ENCODE measurements at regions not wholly inside any gene's neighbourhood (a gene's known extent, or its start where the extent isn't known, plus 50 kb on each side); places are given as distances from the start of the nearest gene placed in this dataset.
"Not testable (repeated sequence)": the region's sequence is repeated elsewhere in the genome, so short reads cannot be mapped to it uniquely, and the experiment has no call there.

DNA sequence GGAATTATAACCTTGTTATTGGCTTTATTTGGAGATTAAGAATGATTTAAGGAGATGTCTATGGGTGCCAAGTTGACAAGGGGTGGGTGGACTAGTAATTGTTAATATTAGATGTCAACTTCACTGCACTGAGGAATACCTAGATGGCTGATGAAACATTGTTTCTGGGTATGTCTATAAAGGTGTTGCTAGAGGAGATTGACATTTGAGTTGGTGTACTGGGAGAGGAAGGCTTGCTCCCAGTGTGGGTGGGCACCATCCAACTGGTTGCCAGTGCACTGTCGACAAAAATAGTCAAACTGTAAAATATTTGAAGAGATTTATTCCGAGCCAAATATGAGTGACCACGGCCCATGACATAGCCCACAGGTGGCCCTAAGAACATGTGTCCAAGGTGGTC lies 378.8 kb downstream of the NDFIP2 start:
- DNase-seq, result no peak

GRCh38 chr13:79853251-79853650 lies 372.3 kb downstream of the NDFIP2 start:
- DNase-seq, result no peak

DNA sequence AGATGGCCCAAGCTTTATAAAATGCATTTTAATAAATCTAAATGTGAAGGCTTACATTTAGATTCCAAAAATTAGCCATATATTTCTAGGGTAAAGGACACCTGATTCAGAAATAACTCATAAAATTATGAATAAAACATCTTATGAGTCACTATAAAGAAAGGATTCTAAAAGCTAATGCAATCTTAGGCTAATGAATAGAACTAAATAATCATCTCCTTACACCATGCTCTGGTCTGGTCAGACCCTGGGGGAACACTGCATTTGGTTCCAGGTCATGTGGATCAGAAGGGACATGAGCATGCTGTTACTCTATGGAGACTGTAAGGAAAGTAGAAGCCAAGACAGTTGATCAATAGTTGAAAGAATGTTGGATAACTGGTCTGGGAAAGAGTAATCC lies 370.4 kb downstream of the NDFIP2 start:
- no peak for DNase-seq

DNA sequence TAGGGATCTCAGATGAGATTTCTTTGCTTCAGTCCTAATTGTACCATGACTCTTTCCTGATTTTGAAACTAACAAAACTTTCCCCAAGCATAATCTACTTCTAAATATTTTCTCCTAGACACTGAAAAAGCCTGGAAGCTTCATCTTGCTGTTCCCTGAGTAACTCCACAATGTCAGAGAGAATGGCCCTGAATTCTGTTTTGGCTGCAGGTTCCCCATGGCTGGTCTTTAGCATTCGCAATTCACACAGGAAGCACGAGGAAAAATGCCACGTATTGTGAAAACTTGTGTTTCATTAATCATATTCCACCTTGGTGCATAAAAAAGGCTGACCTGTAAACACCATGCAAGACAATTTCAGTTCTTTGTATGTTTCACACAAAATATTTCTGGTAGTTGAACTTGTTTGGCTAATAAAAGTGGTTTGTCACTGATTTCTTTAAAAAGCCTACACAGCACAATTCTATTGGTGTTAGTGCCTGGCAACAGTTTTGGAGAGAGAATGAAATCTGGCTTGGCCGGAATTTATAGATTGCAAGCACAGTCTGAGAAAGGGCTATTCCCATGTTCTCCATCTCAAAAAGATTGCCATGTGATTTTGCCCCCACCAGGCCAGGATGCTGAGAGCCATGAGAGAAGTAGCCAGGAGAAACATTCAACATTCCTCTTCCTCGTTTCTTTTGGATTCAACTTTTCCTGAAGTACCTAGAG lies 367.1 kb downstream of the NDFIP2 start:
- DNase-seq, result no peak

- DNase-seq, result no peak
Measured at GRCh38 chr13:79846386-79846785, 365.4 kb downstream of the NDFIP2 start.

DNA sequence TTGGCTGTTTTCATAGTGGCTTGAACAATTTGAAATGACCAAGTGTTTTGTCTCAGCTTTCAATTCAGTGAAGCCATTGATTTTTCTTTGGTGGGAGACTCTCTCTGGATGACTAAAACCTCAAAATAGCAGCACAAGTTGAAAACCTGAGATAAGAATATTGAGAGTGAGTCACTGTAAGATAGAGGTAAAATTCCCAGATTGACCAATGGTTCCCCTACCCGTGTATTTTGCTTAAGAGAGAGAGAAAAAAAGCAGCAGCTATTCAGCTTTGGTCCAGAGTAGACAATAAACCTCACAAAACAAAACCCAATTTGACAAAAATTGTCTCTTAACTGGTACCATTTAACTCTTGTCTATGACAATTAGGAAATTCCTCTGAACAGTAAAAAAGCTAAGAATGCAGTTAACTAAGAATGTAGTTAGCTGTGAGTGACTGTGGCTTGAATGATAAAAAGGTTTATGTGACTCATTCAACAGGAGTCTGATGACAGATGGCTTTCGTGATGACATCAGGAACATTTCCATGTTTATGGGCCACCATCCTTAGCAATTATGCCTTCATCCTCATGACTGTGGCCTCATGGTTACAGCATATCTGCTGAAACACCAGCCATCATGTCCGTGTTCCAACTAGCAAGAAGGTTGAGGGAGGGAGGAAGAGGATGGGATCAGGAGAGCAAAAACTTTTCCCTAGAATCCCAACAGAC lies 356.9 kb downstream of the NDFIP2 start:
- no peak for DNase-seq

DNA sequence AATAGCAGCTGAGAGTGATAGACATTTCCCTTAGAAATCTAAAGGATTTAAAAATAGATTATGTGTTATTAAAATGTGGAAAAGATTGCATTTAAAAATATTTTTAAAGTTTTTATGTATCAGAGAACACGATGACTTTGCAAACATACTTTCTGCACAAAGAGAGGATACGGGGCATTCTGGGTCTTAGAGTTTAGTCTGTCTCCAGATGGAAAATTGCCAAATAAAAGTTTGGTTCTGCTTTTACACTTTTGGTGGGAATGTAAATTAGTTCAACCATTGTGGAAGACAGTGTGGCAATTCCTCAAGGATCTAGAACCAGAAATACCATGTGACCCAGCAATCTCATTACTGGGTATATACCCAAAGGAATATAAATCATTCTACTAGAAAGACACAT lies 355.2 kb downstream of the NDFIP2 start:
- not testable (repeated sequence) for DNase-seq

DNA sequence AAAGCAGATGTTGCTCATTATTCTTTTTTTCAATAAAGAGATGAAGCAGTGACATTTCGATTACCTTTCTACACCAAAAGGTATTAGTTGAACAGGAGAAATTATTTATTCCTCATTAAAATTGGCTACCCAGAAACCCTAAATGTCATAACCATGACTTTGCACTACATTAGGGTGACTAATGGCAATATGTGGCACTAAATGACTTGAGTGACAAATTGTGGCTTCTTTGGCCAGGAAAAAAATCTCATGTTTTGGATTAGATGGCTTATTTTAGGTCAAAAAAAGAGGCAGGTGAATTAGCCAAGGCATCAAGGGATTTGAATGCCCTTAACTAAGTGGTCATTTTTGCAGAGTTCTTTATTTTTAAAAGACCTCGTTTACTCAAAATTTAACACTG lies 353.9 kb downstream of the NDFIP2 start:
- no peak for DNase-seq

GRCh38 chr13:79833991-79834390 lies 353.0 kb downstream of the NDFIP2 start:
- DNase-seq, result no peak

GRCh38 chr13:79831556-79831955 lies 350.6 kb downstream of the NDFIP2 start:
- no peak for DNase-seq

- DNase-seq, result no peak
Measured at GRCh38 chr13:79830945-79831344, 350.0 kb downstream of the NDFIP2 start.

DNA sequence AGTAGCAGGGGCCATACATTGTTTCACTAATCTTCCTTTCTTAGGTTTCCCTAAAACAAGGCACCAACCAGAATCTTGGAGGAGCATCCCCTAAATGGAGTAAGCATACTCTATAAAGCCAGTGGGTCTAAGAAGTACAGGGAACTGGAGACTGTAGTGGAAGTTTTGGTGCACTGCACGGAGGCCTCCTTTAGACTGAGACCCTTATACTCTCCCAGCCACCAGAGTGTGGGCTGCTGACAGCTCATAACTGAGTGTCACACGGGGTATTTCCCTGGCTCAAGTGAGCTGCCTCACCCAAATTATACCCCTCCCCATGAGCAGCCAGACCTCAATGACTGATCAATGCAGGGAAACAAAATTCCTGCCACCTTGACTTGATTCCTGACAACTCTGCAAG lies 349.5 kb downstream of the NDFIP2 start:
- no peak for DNase-seq

DNA sequence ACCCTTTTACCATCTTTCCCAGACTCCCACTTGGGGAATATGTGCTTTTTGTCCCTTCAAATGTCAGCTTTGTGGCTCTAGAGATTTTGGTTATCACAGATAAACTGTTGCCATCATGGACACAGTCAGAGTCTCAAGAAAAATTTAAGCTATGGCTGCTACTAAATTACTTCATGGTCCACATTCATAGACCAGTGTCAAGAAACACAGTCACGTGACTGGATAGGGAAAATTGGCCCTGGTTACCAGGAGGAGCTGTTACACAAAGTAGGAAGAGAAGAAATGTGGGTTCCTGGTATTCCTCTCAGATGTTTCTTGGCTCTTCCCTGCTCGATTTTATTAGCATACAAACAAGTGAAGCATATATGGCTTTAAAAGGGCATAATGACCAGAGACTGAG lies 348.9 kb downstream of the NDFIP2 start:
- no peak for DNase-seq

- DNase-seq, result no peak
Measured at GRCh38 chr13:79825959-79826358, 345.0 kb downstream of the NDFIP2 start.

- no peak for DNase-seq
Measured at GRCh38 chr13:79815041-79815440, 334.1 kb downstream of the NDFIP2 start.

GRCh38 chr13:79812070-79812850 lies 331.3 kb downstream of the NDFIP2 start:
- no peak for DNase-seq

DNA sequence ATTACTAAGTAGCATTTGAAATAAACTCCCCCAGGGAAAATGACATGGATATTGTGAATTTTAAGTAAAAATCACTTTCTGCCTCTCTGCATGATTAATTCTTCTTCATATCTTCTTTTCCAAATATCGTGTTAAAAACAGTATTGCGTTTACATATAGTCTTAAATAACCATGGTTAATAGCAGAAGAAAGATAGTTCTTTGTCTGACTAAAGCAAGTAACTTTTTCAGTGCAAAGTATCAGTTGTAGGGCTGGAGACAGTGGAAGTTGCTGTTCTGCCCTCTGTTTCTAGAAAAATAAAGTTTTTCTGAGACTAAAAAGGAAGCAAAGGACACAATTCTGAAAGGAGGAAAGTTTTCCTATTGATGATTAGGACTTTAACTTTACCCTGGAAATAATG lies 330.2 kb downstream of the NDFIP2 start:
- DNase-seq, result no peak

DNA sequence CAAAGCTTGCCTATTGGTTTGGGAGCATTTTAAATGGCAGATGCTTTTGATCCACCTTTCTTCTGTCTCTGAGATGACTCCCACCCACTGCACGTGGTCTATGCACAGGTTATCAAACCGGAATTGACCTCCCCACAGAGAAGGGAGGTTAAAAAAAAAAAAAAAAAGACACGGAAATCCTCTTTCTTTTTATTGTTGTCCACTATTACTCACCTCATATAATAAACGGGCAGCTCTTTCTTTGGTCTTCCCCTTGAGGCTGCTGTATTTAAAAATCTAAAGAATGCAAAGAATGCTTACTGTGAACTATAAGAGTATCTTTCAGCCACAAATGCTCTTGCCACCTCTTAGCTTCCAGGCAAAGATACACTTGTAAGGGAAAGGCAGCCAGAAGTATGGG lies 329.7 kb downstream of the NDFIP2 start:
- DNase-seq, result no peak

GRCh38 chr13:79810018-79810417 lies 329.1 kb downstream of the NDFIP2 start:
- no peak for DNase-seq

GRCh38 chr13:79808475-79808874 lies 327.5 kb downstream of the NDFIP2 start:
- DNase-seq, result no peak

DNA sequence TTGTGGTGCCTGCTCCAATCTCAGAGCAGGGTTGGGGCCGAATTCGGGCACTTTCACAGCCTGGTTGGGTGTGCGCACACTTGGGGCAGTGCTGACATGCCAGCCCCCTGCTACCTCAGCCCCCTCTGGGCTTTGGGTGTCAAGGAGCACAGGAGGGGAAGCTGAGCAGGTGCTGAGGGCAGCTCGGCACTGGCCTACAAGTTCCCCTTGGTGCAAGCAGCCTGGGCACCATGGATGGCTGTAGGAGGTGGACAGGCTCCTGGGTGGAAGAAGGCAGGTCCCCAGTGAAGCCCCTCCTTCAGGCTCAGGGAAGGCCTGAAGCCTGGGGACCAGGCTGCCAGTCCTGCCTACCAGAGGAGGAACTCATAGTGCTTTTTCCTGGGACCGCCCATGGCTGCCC lies 326.6 kb downstream of the NDFIP2 start:
- no peak for DNase-seq

- no peak for DNase-seq
Measured at GRCh38 chr13:79806821-79807220, 325.9 kb downstream of the NDFIP2 start.

GRCh38 chr13:79805317-79805716 lies 324.4 kb downstream of the NDFIP2 start:
- no peak for DNase-seq

DNA sequence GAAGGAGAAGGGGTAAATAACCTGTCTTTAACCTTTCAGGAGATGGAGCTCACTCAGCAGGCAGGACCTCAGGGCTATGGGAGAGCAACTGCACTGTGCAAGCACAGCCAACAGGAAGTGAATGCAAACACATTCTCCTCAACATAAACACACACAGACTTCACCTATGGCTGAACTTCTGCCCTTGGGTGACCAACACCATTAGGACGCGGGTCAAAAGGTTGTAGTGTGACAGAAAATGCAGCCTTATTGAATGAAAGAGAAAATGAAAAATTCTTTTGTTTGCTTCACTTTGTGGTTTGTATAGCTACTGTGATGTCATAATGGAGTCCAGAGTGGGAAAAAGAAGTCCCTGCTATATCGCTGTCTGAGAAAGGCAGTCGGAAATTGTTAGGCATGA lies 323.0 kb downstream of the NDFIP2 start:
- DNase-seq, result no peak
